Occipital lobe (tissue), 1 donor: ENCODE measurements at regions not wholly inside any gene's neighbourhood (a gene's known extent, or its start where the extent isn't known, plus 50 kb on each side); places are given as distances from the start of the nearest gene placed in this dataset.
"Not testable (repeated sequence)": the region's sequence is repeated elsewhere in the genome, so short reads cannot be mapped to it uniquely, and the experiment has no call there.

Source experiments
- DNase-seq: peaks from one replicate; lab custom pipeline; 2025; lab: John Stamatoyannopoulos, UW

DNA sequence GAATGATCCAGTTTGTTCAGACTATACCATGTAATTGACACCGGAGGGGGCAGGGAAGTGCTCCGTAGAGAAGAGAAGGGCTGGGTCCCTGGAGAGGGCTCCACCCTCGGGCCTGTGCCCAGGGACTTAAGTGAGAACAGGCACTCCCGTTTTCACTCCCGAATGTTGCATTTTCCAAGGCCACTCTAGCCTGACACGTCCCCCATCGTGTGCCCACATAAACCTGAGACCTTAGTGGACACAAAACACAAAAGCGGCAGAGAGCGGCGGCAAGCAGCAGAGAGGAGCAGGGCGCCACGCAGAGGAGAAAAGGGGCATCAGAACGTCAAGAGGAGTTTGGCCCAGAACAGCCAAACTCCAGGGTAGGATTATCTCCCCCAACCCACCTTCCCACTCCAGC is 1405.1 kb downstream of the GRIK2 start:
- DNase-seq = no peak

GRCh38 chr6:102793752-102794151 is 1400.2 kb downstream of the GRIK2 start:
- DNase-seq = no peak

DNA sequence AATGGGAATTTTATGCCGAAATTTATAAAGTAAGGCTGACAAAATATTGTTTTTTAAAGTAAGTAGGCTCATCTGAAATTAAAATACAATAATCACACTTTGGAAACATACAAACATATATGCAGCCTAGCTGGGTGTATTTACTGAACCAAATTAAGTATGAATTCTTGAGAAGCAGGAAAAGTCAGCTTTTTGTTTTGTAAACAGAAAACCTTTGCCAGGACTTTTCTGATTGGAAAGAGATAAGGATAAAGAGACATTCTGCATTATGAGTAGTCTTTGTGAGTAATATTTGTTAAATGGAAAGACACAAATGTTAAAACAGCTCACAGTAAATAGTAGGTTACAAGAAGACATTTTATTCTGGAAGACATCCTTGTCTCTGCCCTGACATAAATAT is 1380.8 kb downstream of the GRIK2 start:
- DNase-seq = no peak

- DNase-seq = no peak
Observed at GRCh38 chr6:102773636-102774035, 1380.1 kb downstream of the GRIK2 start.

DNA sequence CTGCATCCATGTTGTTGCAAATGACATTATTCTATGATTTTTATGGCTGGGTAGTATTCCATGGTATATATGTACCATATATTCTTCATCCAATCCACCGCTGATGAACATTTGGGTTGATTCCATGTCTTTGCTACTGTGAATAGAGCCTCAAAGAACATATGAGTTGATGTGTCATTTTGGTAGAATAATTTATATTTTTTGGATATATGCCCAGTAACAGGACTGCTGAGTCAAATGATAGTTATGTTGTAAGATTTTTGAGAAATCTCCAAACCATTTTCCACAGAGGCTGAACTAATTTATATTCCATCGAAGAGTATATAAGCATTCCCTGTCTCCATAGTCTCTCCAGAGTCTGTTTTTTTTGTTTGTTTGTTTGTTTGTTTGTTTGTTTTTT is 1373.5 kb downstream of the GRIK2 start:
- no peak for DNase-seq

GRCh38 chr6:102764317-102764716 is 1370.8 kb downstream of the GRIK2 start:
- DNase-seq = no peak

- no peak for DNase-seq
Observed at GRCh38 chr6:102763891-102764290, 1370.4 kb downstream of the GRIK2 start.

DNA sequence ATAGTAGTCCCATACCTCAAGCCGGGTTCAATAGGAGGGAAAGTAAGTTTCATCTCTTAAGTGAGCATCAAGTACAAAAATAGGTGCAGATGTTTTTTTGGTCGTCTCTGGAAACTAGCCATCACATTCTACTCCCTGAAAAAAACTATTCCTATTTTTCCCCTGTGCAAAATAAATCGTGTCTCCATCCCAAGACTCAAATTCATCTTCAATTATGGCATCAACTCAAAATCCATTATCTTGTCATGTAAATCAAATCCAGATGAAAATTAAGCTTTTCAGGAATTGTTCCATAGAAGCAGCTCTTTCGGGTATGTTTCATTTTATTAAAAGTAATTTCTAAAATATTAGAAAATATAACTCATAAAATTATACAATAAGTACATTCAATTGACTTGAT is 1368.4 kb downstream of the GRIK2 start:
- no peak for DNase-seq

GRCh38 chr6:102759415-102759814 is 1365.9 kb downstream of the GRIK2 start:
- DNase-seq = no peak

DNA sequence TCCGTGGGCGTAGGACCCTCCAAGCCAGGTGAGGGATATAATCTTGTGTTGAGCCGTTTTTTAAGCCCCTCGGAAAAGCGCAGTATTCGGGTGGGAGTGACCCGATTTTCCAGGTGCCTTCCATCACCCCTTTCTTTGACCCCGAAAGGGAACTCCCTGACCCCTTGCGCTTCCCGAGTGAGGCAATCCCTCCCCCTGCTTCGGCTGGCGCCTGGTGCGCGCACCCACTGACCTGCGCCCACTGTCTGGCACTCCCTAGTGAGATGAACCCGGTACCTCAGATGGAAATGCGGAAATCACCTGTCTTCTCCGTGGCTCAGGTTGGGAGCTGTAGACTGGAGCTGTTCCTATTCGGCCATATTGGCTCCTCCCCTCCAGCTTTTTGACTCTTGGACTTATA is 1365.0 kb downstream of the GRIK2 start:
- not testable (repeated sequence) for DNase-seq

DNA sequence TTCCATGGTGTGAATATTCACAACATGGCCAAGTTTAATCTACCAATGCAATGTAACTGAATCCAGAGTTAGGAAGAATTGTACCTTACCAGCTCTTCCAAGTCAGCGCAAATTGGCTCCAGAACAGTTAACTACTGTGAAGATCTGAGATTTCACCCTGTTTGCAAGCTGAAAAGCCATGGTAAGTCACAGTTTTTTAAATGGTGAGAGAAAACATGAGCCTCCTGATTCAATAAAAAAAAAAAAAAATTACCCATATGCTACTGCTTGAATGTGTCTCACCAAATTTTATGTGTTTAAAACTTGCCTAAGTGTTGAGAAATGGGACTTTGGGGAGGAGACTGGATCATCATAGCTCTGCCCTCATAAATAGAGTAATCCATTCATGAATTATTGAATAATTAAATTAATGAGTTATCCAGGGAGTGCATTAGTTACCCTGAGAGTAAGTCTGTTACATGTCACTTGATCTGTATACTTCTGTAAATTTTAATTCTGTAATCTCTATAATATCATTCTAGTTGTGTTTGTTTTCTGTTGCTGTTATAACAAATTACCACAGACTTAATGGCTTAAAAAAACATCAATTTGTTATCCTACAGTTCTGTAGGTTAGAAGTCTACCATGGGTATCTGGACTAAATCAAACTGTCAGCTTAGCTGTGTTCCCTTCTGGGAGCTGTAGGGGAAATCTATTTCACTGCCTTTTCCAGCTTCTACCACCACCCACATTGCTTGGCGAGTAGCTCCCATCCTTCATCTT is 1355.9 kb downstream of the GRIK2 start:
- no peak for DNase-seq

DNA sequence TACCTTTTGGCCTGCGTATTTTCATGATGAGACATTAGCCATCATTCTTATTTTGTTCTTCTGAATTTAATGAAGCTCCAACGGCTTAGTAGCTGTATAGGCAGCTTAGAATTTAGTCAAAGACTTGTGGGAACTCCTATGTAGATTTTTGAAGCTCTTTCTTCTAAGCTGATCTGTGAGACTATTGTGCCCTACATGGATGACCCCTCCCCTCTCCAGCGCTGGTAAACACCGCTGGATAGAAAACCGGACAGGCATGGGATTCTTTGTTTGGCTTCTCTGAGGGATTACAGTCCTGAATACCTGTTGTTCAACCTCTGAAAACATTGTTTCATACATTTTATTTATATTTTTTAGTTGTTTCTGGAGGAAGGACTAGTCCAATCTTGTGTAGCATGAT is 1353.4 kb downstream of the GRIK2 start:
- no peak for DNase-seq

GRCh38 chr6:102742754-102743356 is 1349.3 kb downstream of the GRIK2 start:
- no peak for DNase-seq

- no peak for DNase-seq
Observed at GRCh38 chr6:102742028-102742427, 1348.5 kb downstream of the GRIK2 start.

- no peak for DNase-seq
Observed at GRCh38 chr6:102736941-102737368, 1343.4 kb downstream of the GRIK2 start.

DNA sequence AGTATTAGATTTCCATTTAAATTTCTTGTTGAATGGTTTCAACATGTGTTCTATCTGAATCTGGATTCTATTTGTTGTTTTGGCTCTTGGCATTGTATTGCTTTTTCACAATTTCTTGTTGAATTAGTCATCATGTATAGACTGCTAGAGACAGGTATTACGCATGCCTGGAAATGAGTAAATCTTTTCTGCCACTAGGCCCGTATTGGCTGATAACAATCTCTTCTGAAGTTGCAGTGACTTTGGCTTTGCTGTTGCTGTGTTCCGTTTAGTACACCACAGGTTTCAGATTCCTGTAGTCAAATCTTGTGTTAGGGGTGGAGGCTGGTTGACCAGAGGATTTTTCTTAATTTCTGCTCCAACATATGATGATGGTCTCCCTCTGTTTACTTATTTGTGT is 1339.4 kb downstream of the GRIK2 start:
- DNase-seq = no peak

- not testable (repeated sequence) for DNase-seq
Observed at GRCh38 chr6:102722086-102722485, 1328.6 kb downstream of the GRIK2 start.

- no peak for DNase-seq
Observed at GRCh38 chr6:102717737-102718456, 1324.4 kb downstream of the GRIK2 start.

DNA sequence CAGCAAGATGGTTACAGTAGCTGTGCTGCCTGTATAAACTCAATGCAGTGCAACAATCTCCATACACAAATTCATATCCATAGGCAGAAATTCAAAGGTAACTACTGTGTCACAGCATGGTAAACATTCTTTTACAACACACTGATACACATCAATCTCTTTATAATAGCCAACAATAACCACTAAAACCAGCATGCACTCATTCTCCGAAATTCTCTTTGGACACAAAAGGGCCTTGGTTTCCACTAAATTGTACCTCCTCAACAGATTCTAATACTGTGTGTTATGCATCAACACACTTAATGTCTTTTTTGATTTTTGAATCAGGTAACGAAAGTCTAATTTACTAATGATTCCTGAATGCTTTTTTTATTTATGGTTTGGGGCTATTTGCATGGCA is 1323.7 kb downstream of the GRIK2 start:
- no peak for DNase-seq

DNA sequence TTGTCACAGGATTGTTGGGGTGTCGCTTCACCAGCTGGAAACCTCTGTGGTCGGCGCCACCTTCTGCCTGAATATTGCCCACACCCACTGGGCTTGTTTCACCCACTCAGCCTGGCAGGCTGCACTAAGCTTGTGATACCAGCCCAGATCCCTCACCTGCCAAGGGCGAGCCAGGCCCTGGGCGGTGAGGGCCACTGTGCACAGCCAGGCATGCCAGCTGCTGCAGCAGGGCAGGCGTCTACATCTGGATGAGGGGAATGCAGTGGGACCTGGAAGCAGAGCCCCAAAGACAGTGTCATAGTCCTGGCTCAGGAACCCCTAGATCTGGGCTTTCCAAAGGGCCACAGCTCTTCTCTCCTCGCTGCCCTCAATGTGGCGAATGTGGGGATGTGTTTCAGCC is 1307.5 kb downstream of the GRIK2 start:
- DNase-seq = no peak

DNA sequence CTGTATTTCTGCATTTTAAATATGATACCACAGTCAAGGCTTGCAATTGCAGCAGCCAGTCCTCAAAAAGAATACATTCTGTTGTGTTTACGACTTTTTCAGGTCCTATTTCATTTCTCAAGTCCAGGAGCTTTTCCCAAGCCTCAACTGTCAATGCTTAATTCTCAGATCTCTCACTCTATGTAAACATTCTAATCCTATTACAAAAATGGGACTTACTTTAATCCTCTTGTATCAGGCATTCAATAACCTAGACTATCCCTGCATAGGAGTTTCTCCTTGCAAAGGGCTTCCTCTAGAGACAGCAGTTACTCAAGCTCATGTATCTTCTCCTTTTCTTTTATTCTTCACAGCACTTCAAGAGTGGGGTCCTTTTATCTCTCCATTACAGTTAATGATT is 1293.0 kb downstream of the GRIK2 start:
- DNase-seq = no peak

GRCh38 chr6:102680413-102680812 is 1286.9 kb downstream of the GRIK2 start:
- no peak for DNase-seq

DNA sequence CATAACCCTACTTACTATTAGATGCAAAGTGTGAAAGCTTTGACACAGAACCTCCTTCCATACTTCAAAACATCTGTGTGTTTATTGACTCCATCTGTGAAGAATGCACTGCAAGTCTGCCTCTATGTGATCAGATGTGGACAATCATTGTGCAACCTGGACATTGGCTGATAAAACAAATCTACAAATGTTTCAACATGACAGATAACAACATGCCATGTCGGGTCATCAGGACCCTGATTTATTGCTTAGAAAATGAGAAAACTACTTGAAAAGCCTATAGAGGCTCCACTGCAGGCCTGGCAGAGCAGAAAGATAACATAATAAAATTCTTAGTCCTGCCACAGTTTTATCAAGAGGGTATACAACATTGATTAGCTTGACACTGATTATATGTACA is 1286.4 kb downstream of the GRIK2 start:
- no peak for DNase-seq
